ENCODE measurements at regions not wholly inside any gene's neighbourhood (a gene's known extent, or its start where the extent isn't known, plus 50 kb on each side); places are given as distances from the start of the nearest gene placed in this dataset.
"Not testable (repeated sequence)": the region's sequence is repeated elsewhere in the genome, so short reads cannot be mapped to it uniquely, and the experiment has no call there.

- Histone ChIP-seq H3K27ac (no peak overlapping the region), H3K27me3 (ENCODE audit: insufficient read depth in 3 of 3, low read length in 2 of 3) (no peaks in the 10 kb centered on the region), H3K4me3 (no peak overlapping the region), H3K4me1 (no peaks in the 10 kb centered on the region), H3K9me3 (no peaks in the 10 kb centered on the region), H3K36me3 (ENCODE audit: insufficient read depth in 1 of 2, low read depth in 1 of 2) (no peaks in the 10 kb centered on the region)
- DNase-seq (no peak), ATAC-seq (no peak)
- no peak for TF ChIP-seq CTCF (IDR thresholded peaks at IDR 0.05)
- WGBS, 3 donors = 57 to 71% (median 69%) methylated on average over 4 of the region's 4 CpGs
- intact Hi-C loops (cut with DNase I) = no loop called here
Observed at GRCh38 chr5:56733580-56733979, 81.8 kb upstream of the MAP3K1 start.

DNA sequence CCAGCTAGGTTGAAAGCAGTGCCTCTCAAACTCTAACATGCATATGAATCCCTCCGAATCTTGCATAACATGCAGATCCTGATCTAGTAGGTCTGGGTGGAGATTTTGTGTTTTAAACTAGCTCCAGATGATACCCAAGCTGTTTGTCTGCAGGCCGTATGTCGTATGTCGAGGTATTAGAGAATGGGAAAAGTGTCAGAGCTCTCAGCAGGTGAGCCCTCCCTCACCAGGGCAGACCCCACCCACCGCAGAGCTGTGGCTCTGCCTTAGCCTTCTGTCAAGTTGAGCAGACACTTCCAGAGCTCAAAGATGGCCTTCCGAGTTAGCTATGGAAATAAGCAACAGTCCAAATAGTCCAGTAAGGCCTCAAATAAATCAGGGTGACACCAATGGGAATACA, 83.2 kb upstream of the MAP3K1 start:
- Histone ChIP-seq H3K9me3 (no peaks in the 10 kb centered on the region), H3K27ac (no peak overlapping the region), H3K4me1 (no peaks in the 10 kb centered on the region), H3K4me3 (no peak overlapping the region), H3K27me3 (ENCODE audit: insufficient read depth in 3 of 3, low read length in 2 of 3) (no peaks in the 10 kb centered on the region), H3K36me3 (ENCODE audit: insufficient read depth in 1 of 2, low read depth in 1 of 2) (no peaks in the 10 kb centered on the region)
- ATAC-seq (no peak), DNase-seq (no peak)
- 89% methylated on average over 6 of the region's 6 CpGs for WGBS, 3 donors
- no peak for TF ChIP-seq CTCF (IDR thresholded peaks at IDR 0.05)
- intact Hi-C loops (cut with DNase I) = no loop called here

GRCh38 chr5:56731473-56731872, 83.9 kb upstream of the MAP3K1 start:
- H3K27me3 ChIP-seq (ENCODE audit: insufficient read depth in 3 of 3, low read length in 2 of 3); H3K4me3 ChIP-seq; intact Hi-C loops (cut with DNase I); ATAC-seq; H3K4me1 ChIP-seq; H3K9me3 ChIP-seq; H3K36me3 ChIP-seq (ENCODE audit: insufficient read depth in 1 of 2, low read depth in 1 of 2); H3K27ac ChIP-seq; DNase-seq: not testable (repeated sequence)
- WGBS, 3 donors = 94 to 98% (median 95%) methylated on average over 2 of the region's 2 CpGs

- TF ChIP-seq CTCF (IDR thresholded peaks at IDR 0.05) = no peak
- DNase-seq (no peak), ATAC-seq (no peak)
- no peaks in the 10 kb centered on the region for H3K4me1 ChIP-seq
- no peaks in the 10 kb centered on the region for H3K27me3 ChIP-seq (ENCODE audit: insufficient read depth in 3 of 3, low read length in 2 of 3)
- H3K36me3 ChIP-seq (ENCODE audit: insufficient read depth in 1 of 2, low read depth in 1 of 2) = no peaks in the 10 kb centered on the region
- intact Hi-C loops (cut with DNase I) = no loop called here
- no peak overlapping the region for H3K4me3 ChIP-seq
- 90 to 100% (median 100%) methylated on average over 1 of the region's 1 CpG for WGBS, 3 donors
- H3K9me3 ChIP-seq = no peaks in the 10 kb centered on the region
- no peak overlapping the region for H3K27ac ChIP-seq
Observed at GRCh38 chr5:56729488-56729887, 85.9 kb upstream of the MAP3K1 start.

DNA sequence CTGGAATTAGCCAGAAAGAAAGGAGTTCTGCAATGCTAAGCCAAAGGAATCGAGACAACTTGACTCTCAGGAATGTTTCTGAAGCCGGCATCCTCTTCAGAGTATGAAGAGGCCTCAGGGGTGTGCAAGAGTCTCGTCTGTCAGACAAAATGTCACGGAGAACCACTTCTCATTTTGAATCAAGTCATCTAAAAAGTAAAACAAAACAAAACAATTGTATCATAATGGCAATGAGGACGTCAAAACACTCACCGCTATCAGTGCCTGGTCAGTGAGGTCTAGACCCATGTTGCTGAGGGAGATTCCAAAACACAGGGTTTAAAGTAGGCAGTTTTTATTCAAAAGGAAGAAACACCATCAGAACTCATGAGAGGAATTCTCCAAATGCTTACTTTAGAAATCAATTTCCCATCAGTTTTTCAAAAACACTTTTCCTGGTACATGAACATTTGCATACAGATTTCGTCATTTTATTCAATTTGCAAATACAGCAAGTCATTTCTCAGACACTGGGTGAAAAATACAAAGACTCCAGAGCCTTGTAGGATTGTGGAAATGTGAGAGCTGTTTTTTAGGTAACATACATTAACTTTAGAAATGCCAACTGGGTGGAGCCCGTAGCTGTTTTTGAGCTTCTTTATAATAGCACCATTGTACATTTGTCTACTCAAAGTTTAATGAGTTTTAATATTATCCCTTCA, 89.5 kb upstream of the MAP3K1 start:
- no peaks in the 10 kb centered on the region for H3K27me3 ChIP-seq (ENCODE audit: insufficient read depth in 3 of 3, low read length in 2 of 3)
- no peaks in the 10 kb centered on the region for H3K9me3 ChIP-seq
- H3K36me3 ChIP-seq (ENCODE audit: insufficient read depth in 1 of 2, low read depth in 1 of 2) = no peaks in the 10 kb centered on the region
- intact Hi-C loops (cut with DNase I) = no loop called here
- no peaks in the 10 kb centered on the region for H3K4me1 ChIP-seq
- no peak for DNase-seq
- no peak overlapping the region for H3K4me3 ChIP-seq
- ATAC-seq = no peak
- H3K27ac ChIP-seq = no peak overlapping the region
- 63 to 68% (median 65%) methylated on average over 8 of the region's 8 CpGs for WGBS, 3 donors
- no peak for TF ChIP-seq CTCF (IDR thresholded peaks at IDR 0.05)

DNA sequence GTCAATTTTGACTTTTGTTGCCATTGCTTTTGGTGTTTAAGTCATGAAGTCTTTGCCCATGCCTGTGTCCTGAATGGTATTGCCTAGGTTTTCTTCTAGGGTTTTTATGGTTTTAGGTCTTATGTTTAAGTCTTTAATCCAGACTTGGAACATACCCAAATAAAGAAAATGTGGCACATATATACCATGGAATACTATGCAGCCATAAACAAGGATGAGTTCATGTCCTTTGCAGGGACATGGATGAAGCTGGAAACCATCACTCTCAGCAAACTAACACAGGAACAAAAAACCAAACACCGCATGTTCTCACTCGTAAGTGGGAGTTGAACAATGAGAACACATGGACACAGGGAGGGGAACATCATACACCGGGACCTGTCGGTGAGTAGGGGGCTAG, 90.5 kb upstream of the MAP3K1 start:
- not testable (repeated sequence) for ATAC-seq

More for the DNA sequence above, 90.5 kb upstream of the MAP3K1 start:
- 91 to 100% (median 95%) methylated on average over 4 of the region's 4 CpGs for WGBS, 3 donors
- H3K27ac ChIP-seq; H3K27me3 ChIP-seq (ENCODE audit: insufficient read depth in 3 of 3, low read length in 2 of 3); intact Hi-C loops (cut with DNase I); H3K9me3 ChIP-seq; DNase-seq; H3K36me3 ChIP-seq (ENCODE audit: insufficient read depth in 1 of 2, low read depth in 1 of 2); H3K4me1 ChIP-seq; H3K4me3 ChIP-seq: not testable (repeated sequence)

Measured in psoas muscle (tissue), 7 donors.